HG02970 (cell line): ENCODE measurements at regions not wholly inside any gene's neighbourhood (a gene's known extent, or its start where the extent isn't known, plus 50 kb on each side); places are given as distances from the start of the nearest gene placed in this dataset.

ENCODE experiments used
- ATAC-seq: cut with Tn5 transposase; IDR thresholded peaks from one replicate; pipeline ENCODE4 v1.9.1; 2021; ENCODE audit warnings: mild to moderate bottlenecking, moderate library complexity, moderate number of reproducible peaks; ENCODE audit not compliant: unreplicated experiment, low FRiP score

- no peak for ATAC-seq
Measured at GRCh38 chrX:39112143-39112542, 310.9 kb downstream of the MID1IP1 start.

GRCh38 chrX:39115166-39115565 is 313.9 kb downstream of the MID1IP1 start:
- ATAC-seq, result no peak

GRCh38 chrX:39117101-39117500 is 315.8 kb downstream of the MID1IP1 start:
- no peak for ATAC-seq

- no peak for ATAC-seq
Measured at GRCh38 chrX:39121903-39122302, 320.6 kb downstream of the MID1IP1 start.

- ATAC-seq, result no peak
Measured at GRCh38 chrX:39125834-39126233, 324.6 kb downstream of the MID1IP1 start.

- no peak for ATAC-seq
Measured at GRCh38 chrX:39133971-39134370, 332.7 kb downstream of the MID1IP1 start.

- no peak for ATAC-seq
Measured at GRCh38 chrX:39137363-39137954, 336.2 kb downstream of the MID1IP1 start.

- ATAC-seq, result no peak
Measured at GRCh38 chrX:39140581-39140980, 339.3 kb downstream of the MID1IP1 start.

- no peak for ATAC-seq
Measured at GRCh38 chrX:39144323-39144722, 343.1 kb downstream of the MID1IP1 start.

GRCh38 chrX:39144956-39145355 is 343.7 kb downstream of the MID1IP1 start:
- ATAC-seq, result no peak

GRCh38 chrX:39145859-39146258 is 344.6 kb downstream of the MID1IP1 start:
- ATAC-seq, result no peak

GRCh38 chrX:39149761-39150160 is 348.5 kb downstream of the MID1IP1 start:
- ATAC-seq, result no peak

GRCh38 chrX:39150220-39150619 is 349.0 kb downstream of the MID1IP1 start:
- no peak for ATAC-seq

- ATAC-seq, result no peak
Measured at GRCh38 chrX:39150621-39151020, 349.4 kb downstream of the MID1IP1 start.

- no peak for ATAC-seq
Measured at GRCh38 chrX:39152106-39152649, 350.9 kb downstream of the MID1IP1 start.

GRCh38 chrX:39156051-39156450 is 354.8 kb downstream of the MID1IP1 start:
- ATAC-seq, result no peak

- no peak for ATAC-seq
Measured at GRCh38 chrX:39157006-39157405, 355.7 kb downstream of the MID1IP1 start.

GRCh38 chrX:39157796-39158195 is 356.5 kb downstream of the MID1IP1 start:
- no peak for ATAC-seq

GRCh38 chrX:39158801-39159657 is 357.8 kb downstream of the MID1IP1 start:
- no peak for ATAC-seq

GRCh38 chrX:39159921-39160507 is 358.8 kb downstream of the MID1IP1 start:
- ATAC-seq, result no peak

GRCh38 chrX:39161611-39162255 is 360.5 kb downstream of the MID1IP1 start:
- no peak for ATAC-seq
